ENCODE measurements at regions not wholly inside any gene's neighbourhood (a gene's known extent, or its start where the extent isn't known, plus 50 kb on each side); places are given as distances from the start of the nearest gene placed in this dataset.

- in situ Hi-C loops (cut with HindIII; ENCODE audit: low pct_ligation_motif_present, low sequenced_read_pairs) = no loop called here
Observed at GRCh38 chr15:93986400-93986984, 244.9 kb upstream of the MCTP2 start.

GRCh38 chr15:93985925-93986324 lies 245.4 kb upstream of the MCTP2 start:
- no peaks in the 10 kb centered on the region for H3K27me3 ChIP-seq (replicated peaks)
- no peak overlapping the region for H3K4me3 ChIP-seq (ENCODE audit: low read depth, low read length)
- in situ Hi-C loops (cut with HindIII; ENCODE audit: low pct_ligation_motif_present, low sequenced_read_pairs) = no loop called here

More at GRCh38 chr15:93986400-93986984, 244.9 kb upstream of the MCTP2 start:
- TF ChIP-seq CTCF (IDR thresholded peaks at IDR 0.05; ENCODE audit: low read depth, low read length, missing control alignments) = no peak
- H3K36me3 ChIP-seq (replicated peaks) = no peaks in the 10 kb centered on the region
- DNase-seq = no peak
- no peak overlapping the region for H3K27ac ChIP-seq
- H3K27me3 ChIP-seq (replicated peaks) = no peaks in the 10 kb centered on the region
- H3K4me3 ChIP-seq (ENCODE audit: low read depth, low read length) = no peak overlapping the region

GRCh38 chr15:93985176-93985575 lies 246.2 kb upstream of the MCTP2 start:
- no peaks in the 10 kb centered on the region for H3K36me3 ChIP-seq (replicated peaks)
- no peak overlapping the region for H3K27ac ChIP-seq
- no peaks in the 10 kb centered on the region for H3K27me3 ChIP-seq (replicated peaks)
- H3K4me3 ChIP-seq (ENCODE audit: low read depth, low read length) = no peak overlapping the region
- DNase-seq = no peak
- no peak for TF ChIP-seq CTCF (IDR thresholded peaks at IDR 0.05; ENCODE audit: low read depth, low read length, missing control alignments)
- in situ Hi-C loops (cut with HindIII; ENCODE audit: low pct_ligation_motif_present, low sequenced_read_pairs) = no loop called here

More at GRCh38 chr15:93985925-93986324, 245.4 kb upstream of the MCTP2 start:
- DNase-seq = no peak
- Histone ChIP-seq H3K36me3 (replicated peaks) (no peaks in the 10 kb centered on the region), H3K27ac (no peak overlapping the region)
- TF ChIP-seq CTCF (IDR thresholded peaks at IDR 0.05; ENCODE audit: low read depth, low read length, missing control alignments) = no peak

GRCh38 chr15:93983526-93983925 lies 247.8 kb upstream of the MCTP2 start:
- no peak for TF ChIP-seq CTCF (IDR thresholded peaks at IDR 0.05; ENCODE audit: low read depth, low read length, missing control alignments)
- DNase-seq = no peak
- H3K36me3 ChIP-seq (replicated peaks) = no peaks in the 10 kb centered on the region
- in situ Hi-C loops (cut with HindIII; ENCODE audit: low pct_ligation_motif_present, low sequenced_read_pairs) = no loop called here
- H3K27me3 ChIP-seq (replicated peaks) = no peaks in the 10 kb centered on the region
- no peak overlapping the region for H3K4me3 ChIP-seq (ENCODE audit: low read depth, low read length)
- no peak overlapping the region for H3K27ac ChIP-seq

DNA sequence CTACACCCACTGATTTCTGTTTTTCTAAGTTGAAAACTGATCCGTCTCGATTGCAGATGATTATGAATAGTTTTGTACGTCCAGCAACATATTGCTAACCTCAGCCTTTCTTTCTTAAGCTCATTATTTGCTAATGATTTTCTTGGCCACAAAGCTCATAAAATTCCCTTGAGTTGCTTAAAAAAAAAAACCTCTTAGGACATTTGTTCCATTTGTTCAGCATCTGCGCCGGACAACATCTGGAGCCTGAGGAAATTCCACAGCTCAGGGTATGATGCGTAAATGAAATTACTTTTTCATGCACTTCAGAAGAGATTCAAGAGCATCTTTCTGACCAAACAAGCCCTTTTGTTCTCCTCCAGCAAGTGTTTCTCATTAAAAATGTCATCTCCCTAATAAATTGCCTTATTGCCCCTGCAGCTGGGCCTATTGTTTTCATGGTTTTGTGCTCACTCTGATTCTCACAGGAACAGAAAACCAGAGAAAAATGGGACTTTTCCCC lies 249.1 kb upstream of the MCTP2 start:
- in situ Hi-C loops (cut with HindIII; ENCODE audit: low pct_ligation_motif_present, low sequenced_read_pairs) = no loop called here
- H3K27me3 ChIP-seq (replicated peaks) = no peaks in the 10 kb centered on the region
- no peak overlapping the region for H3K27ac ChIP-seq
- H3K4me3 ChIP-seq (ENCODE audit: low read depth, low read length) = no peak overlapping the region
- no peak for TF ChIP-seq CTCF (IDR thresholded peaks at IDR 0.05; ENCODE audit: low read depth, low read length, missing control alignments)
- DNase-seq = no peak
- H3K36me3 ChIP-seq (replicated peaks) = no peaks in the 10 kb centered on the region

DNA sequence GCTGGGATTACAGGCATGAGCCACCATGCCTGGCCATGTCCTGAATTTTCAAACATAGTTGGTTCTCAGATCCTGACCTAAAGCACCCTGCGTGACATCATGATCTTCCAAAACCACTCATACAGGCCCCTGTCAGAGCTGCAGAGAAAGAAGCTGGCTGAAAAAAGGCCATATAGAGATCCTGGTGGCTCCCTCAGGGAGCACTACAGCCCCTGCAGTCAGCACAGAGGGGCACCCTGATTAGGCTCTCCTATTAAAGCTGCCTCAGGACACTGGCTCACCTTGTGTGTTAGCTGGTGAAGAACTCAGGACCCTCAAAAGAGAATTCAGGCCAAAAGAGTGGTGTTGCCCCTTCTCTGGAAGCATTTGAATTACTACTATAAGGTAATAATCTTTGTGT lies 249.7 kb upstream of the MCTP2 start:
- H3K36me3 ChIP-seq (replicated peaks) = no peaks in the 10 kb centered on the region
- TF ChIP-seq CTCF (IDR thresholded peaks at IDR 0.05; ENCODE audit: low read depth, low read length, missing control alignments) = no peak
- no peak overlapping the region for H3K4me3 ChIP-seq (ENCODE audit: low read depth, low read length)
- no peaks in the 10 kb centered on the region for H3K27me3 ChIP-seq (replicated peaks)
- in situ Hi-C loops (cut with HindIII; ENCODE audit: low pct_ligation_motif_present, low sequenced_read_pairs) = no loop called here
- H3K27ac ChIP-seq = no peak overlapping the region
- no peak for DNase-seq

Data from brain microvascular endothelial cell (primary cell).